Testis (tissue), 2 donors: ENCODE measurements at regions not wholly inside any gene's neighbourhood (a gene's known extent, or its start where the extent isn't known, plus 50 kb on each side); places are given as distances from the start of the nearest gene placed in this dataset.

Experiments
- DNase-seq: peaks from one replicate; pipeline ENCODE4 v3.0.0-alpha.2; 2019
- H3K27ac ChIP-seq, 2 donors: fragments of 200-600 bp; sonication (generic); one replicate each; pipeline ENCODE4 v1.5.1; 2019
- H3K27me3 ChIP-seq: fragments of 200-600 bp; sonication (generic); one replicate; pipeline ENCODE4 v1.5.1; 2019
- H3K36me3 ChIP-seq: fragments of 200-600 bp; sonication (generic); one replicate; pipeline ENCODE4 v1.5.1; 2017; ENCODE audit warnings: low read depth; ENCODE audit errors: missing control alignments
- H3K4me1 ChIP-seq: fragments of 200-600 bp; sonication (generic); one replicate; pipeline ENCODE4 v1.5.1; 2019
- H3K4me3 ChIP-seq, 2 donors: fragments of 200-600 bp; sonication (generic); one replicate each; pipeline ENCODE4 v1.5.1; 2017 to 2019
- H3K9me3 ChIP-seq: fragments of 200-600 bp; sonication (generic); one replicate; pipeline ENCODE4 v1.5.1; 2017
- CTCF ChIP-seq, 3 experiments: fragments of 450-650 bp in 2 of 3; fragments of 200-600 bp in 1 of 3; sonication (generic) in 1 of 3; IDR thresholded peaks; one replicate each; pipeline ENCODE4 v1.5.1; 2016 to 2019; ENCODE audit warnings: antibody characterized with exemption in 3 of 3, mild to moderate bottlenecking in 2 of 3, moderate library complexity in 1 of 3
- POLR2A ChIP-seq: fragments of 450-650 bp; IDR thresholded peaks from one replicate; pipeline ENCODE4 v1.6.1; 2017; ENCODE audit warnings: antibody characterized with exemption, mild to moderate bottlenecking, moderate library complexity
- WGBS, 2 donors: methylation state at CpG; one replicate each; pipeline ENCODE4 v1.1.5; 2018; 5-methylcytosine and 5-hydroxymethylcytosine counted together
- intact Hi-C: fragments of 100-400 bp; cut with DNase I; formaldehyde crosslinking; loops from one replicate; pipeline ENCODE4 v1.15.1; 2023; ENCODE audit warnings: low total_unique reads

- peaks cover 3% of the 10 kb centered on the region for H3K4me1 ChIP-seq
- no peaks in the 10 kb centered on the region for H3K27me3 ChIP-seq
- H3K36me3 ChIP-seq = no peaks in the 10 kb centered on the region
- no peak overlapping the region for H3K4me3 ChIP-seq
- no peak for TF ChIP-seq POLR2A
- TF ChIP-seq CTCF (IDR thresholded peaks at IDR 0.05) = no peak
- intact Hi-C loops = no loop called here
- WGBS, 2 donors = 59 to 72% methylated on average over 5 of the region's 5 CpGs
- DNase-seq = no peak
- H3K9me3 ChIP-seq = no peaks in the 10 kb centered on the region
- peak overlapping the region; percentile 29 to 77 for H3K27ac ChIP-seq
These were observed 354.4 kb downstream of the CRPPA start for GRCh38 chr7:16066805-16067459.

GRCh38 chr7:16065939-16066338, 355.4 kb downstream of the CRPPA start:
- Histone ChIP-seq H3K27me3 (no peaks in the 10 kb centered on the region), H3K36me3 (no peaks in the 10 kb centered on the region), H3K4me3 (no peak overlapping the region), H3K4me1 (peaks cover 3% of the 10 kb centered on the region), H3K9me3 (no peaks in the 10 kb centered on the region), H3K27ac (peak overlapping the region in 1 of 2 donors; percentile 12)
- intact Hi-C loops = no loop called here
- no peak for DNase-seq
- TF ChIP-seq POLR2A = no peak
- no peak for TF ChIP-seq CTCF (IDR thresholded peaks at IDR 0.05)

- Histone ChIP-seq H3K27me3 (no peaks in the 10 kb centered on the region), H3K27ac (peak overlapping the region in 1 of 2 donors; percentile 21), H3K4me3 (no peak overlapping the region), H3K36me3 (no peaks in the 10 kb centered on the region), H3K9me3 (no peaks in the 10 kb centered on the region), H3K4me1 (peaks cover 3% of the 10 kb centered on the region)
- no peak for TF ChIP-seq CTCF (IDR thresholded peaks at IDR 0.05)
- TF ChIP-seq POLR2A = no peak
- intact Hi-C loops = no loop called here
- no peak for DNase-seq
- WGBS, 2 donors = 83% methylated on average over 16 of the region's 16 CpGs
These were observed 357.3 kb downstream of the CRPPA start for GRCh38 chr7:16063716-16064675.

- peak overlapping the region in 1 of 2 donors; percentile 21 for H3K27ac ChIP-seq
These were observed 358.1 kb downstream of the CRPPA start for GRCh38 chr7:16063221-16063620.

More at GRCh38 chr7:16063221-16063620, 358.1 kb downstream of the CRPPA start:
- TF ChIP-seq CTCF (IDR thresholded peaks at IDR 0.05) (no peak), POLR2A (no peak)
- Histone ChIP-seq H3K4me3 (no peak overlapping the region), H3K27me3 (no peaks in the 10 kb centered on the region), H3K36me3 (no peaks in the 10 kb centered on the region), H3K4me1 (peaks cover 3% of the 10 kb centered on the region), H3K9me3 (no peaks in the 10 kb centered on the region)
- 50 to 54% methylated on average over 2 of the region's 2 CpGs for WGBS, 2 donors
- intact Hi-C loops = no loop called here
- DNase-seq = no peak
